ENCODE measurements at regions not wholly inside any gene's neighbourhood (a gene's known extent, or its start where the extent isn't known, plus 50 kb on each side); places are given as distances from the start of the nearest gene placed in this dataset.

- no peak for ATAC-seq (ENCODE audit: insufficient read depth, low FRiP score)
Measured at GRCh38 chr11:119828006-119828405, 99.0 kb upstream of the NECTIN1 start.

DNA sequence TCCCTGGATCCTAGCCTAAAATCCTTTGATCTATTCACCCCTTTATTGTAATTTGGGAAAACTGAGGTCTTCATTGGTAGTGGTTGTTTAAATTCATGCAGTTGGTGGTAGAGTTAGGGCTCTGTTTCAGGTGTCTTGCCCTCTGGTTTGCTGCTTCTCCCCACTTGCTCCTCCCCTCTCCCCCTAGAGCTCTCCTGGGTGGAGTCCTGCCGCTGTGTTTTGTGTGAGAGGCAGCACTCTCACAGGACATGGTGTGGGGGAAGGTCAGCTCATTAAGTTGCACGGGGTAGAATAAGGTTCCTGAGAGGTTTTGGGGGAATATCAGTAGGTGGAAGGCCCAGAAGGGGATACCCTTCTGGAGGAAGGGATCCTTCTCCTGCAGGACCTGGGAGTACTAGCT lies 98.1 kb upstream of the NECTIN1 start:
- Histone ChIP-seq H3K27me3 (ENCODE audit: control insufficient read depth in 3 of 3, insufficient read depth in 3 of 3, low read length in 2 of 3) (peaks cover 0 to 3% (median 3%) of the 10 kb centered on the region in 3 donors), H3K9ac (ENCODE audit: insufficient read depth in 1 of 2, low read length in 2 of 2) (no peak overlapping the region), H3K27ac (ENCODE audit: low read depth in 1 of 2, low read length in 1 of 2) (no peak overlapping the region), H3K36me3 (ENCODE audit: control insufficient read depth in 4 of 4, insufficient read depth in 4 of 4, low read length in 4 of 4) (no peaks in the 10 kb centered on the region), H3K4me3 (no peak overlapping the region), H3K9me3 (ENCODE audit: control insufficient read depth in 4 of 4, insufficient read depth in 3 of 4, low read length in 3 of 4) (peaks cover 0 to 12% (median 2%) of the 10 kb centered on the region in 4 donors), H3K4me1 (ENCODE audit: control insufficient read depth in 5 of 5, insufficient read depth in 5 of 5, low read length in 5 of 5) (no peaks in the 10 kb centered on the region)
- TF ChIP-seq, protein P1, sequence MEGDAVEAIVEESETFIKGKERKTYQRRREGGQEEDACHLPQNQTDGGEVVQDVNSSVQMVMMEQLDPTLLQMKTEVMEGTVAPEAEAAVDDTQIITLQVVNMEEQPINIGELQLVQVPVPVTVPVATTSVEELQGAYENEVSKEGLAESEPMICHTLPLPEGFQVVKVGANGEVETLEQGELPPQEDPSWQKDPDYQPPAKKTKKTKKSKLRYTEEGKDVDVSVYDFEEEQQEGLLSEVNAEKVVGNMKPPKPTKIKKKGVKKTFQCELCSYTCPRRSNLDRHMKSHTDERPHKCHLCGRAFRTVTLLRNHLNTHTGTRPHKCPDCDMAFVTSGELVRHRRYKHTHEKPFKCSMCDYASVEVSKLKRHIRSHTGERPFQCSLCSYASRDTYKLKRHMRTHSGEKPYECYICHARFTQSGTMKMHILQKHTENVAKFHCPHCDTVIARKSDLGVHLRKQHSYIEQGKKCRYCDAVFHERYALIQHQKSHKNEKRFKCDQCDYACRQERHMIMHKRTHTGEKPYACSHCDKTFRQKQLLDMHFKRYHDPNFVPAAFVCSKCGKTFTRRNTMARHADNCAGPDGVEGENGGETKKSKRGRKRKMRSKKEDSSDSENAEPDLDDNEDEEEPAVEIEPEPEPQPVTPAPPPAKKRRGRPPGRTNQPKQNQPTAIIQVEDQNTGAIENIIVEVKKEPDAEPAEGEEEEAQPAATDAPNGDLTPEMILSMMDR (IDR thresholded peaks at IDR 0.05; ENCODE audit: control extremely low read depth, extremely low read depth) = no peak
- no peak for ATAC-seq (ENCODE audit: insufficient read depth, low FRiP score)
- DNase-seq = no peak
- WGBS, 2 donors = 16 to 22% methylated on average over 2 of the region's 2 CpGs

More at GRCh38 chr11:119828006-119828405, 99.0 kb upstream of the NECTIN1 start:
- H3K4me1 ChIP-seq (ENCODE audit: control insufficient read depth in 5 of 5, insufficient read depth in 5 of 5, low read length in 5 of 5) = peaks cover 0 to 5% (median 0%) of the 10 kb centered on the region in 5 donors
- TF ChIP-seq, protein P1 (IDR thresholded peaks at IDR 0.05; ENCODE audit: control extremely low read depth, extremely low read depth) = no peak
- 78 to 83% methylated on average over 9 of the region's 9 CpGs for WGBS, 2 donors
- no peak overlapping the region for H3K4me3 ChIP-seq
- no peak for DNase-seq
- H3K27ac ChIP-seq (ENCODE audit: low read depth in 1 of 2, low read length in 1 of 2) = no peak overlapping the region
- H3K9me3 ChIP-seq (ENCODE audit: control insufficient read depth in 4 of 4, insufficient read depth in 3 of 4, low read length in 3 of 4) = peaks cover 0 to 10% (median 2%) of the 10 kb centered on the region in 4 donors
- H3K27me3 ChIP-seq (ENCODE audit: control insufficient read depth in 3 of 3, insufficient read depth in 3 of 3, low read length in 2 of 3) = peaks cover 0 to 3% (median 1%) of the 10 kb centered on the region in 3 donors
- no peak overlapping the region for H3K9ac ChIP-seq (ENCODE audit: insufficient read depth in 1 of 2, low read length in 2 of 2)
- no peaks in the 10 kb centered on the region for H3K36me3 ChIP-seq (ENCODE audit: control insufficient read depth in 4 of 4, insufficient read depth in 4 of 4, low read length in 4 of 4)

- Histone ChIP-seq H3K4me1 (ENCODE audit: control insufficient read depth in 5 of 5, insufficient read depth in 5 of 5, low read length in 5 of 5) (no peaks in the 10 kb centered on the region), H3K4me3 (no peak overlapping the region), H3K9me3 (ENCODE audit: control insufficient read depth in 4 of 4, insufficient read depth in 3 of 4, low read length in 3 of 4) (peaks cover 0 to 10% (median 2%) of the 10 kb centered on the region in 4 donors), H3K27me3 (ENCODE audit: control insufficient read depth in 3 of 3, insufficient read depth in 3 of 3, low read length in 2 of 3) (peaks cover 0 to 5% (median 3%) of the 10 kb centered on the region in 3 donors), H3K27ac (ENCODE audit: low read depth in 1 of 2, low read length in 1 of 2) (no peak overlapping the region), H3K9ac (ENCODE audit: insufficient read depth in 1 of 2, low read length in 2 of 2) (no peak overlapping the region), H3K36me3 (ENCODE audit: control insufficient read depth in 4 of 4, insufficient read depth in 4 of 4, low read length in 4 of 4) (no peaks in the 10 kb centered on the region)
- no peak for ATAC-seq (ENCODE audit: insufficient read depth, low FRiP score)
- TF ChIP-seq, protein P1 (IDR thresholded peaks at IDR 0.05; ENCODE audit: control extremely low read depth, extremely low read depth) = no peak
- DNase-seq = no peak
- 85 to 87% methylated on average over 15 of the region's 15 CpGs for WGBS, 2 donors
Measured at GRCh38 chr11:119823077-119823476, 94.1 kb upstream of the NECTIN1 start.

DNA sequence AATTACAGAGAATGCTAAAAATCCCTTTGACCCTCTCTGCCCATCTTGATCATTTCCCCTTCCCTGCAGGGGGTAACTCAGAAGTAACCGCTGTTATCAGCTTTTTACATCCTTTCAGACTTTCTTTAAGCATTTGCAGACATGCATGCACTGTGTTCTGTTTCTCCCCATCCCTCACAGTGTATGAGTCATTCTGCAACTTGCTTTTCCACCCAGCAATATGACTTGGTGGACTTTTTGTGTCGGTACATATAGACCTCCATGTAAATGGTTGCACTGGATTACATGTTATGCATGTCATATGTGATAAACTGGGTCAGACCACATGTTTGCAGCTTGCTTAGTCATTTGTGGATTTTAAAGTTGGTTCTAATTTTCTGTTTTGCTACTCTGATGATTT lies 87.7 kb upstream of the NECTIN1 start:
- H3K4me3 ChIP-seq = no peak overlapping the region
- H3K27ac ChIP-seq (ENCODE audit: low read depth in 1 of 2, low read length in 1 of 2) = no peak overlapping the region
- H3K9ac ChIP-seq (ENCODE audit: insufficient read depth in 1 of 2, low read length in 2 of 2) = no peak overlapping the region
- TF ChIP-seq, protein P1 (IDR thresholded peaks at IDR 0.05; ENCODE audit: control extremely low read depth, extremely low read depth) = no peak
- no peak for DNase-seq
- peaks cover 0 to 2% (median 0%) of the 10 kb centered on the region in 3 donors for H3K27me3 ChIP-seq (ENCODE audit: control insufficient read depth in 3 of 3, insufficient read depth in 3 of 3, low read length in 2 of 3)
- no peak for ATAC-seq (ENCODE audit: insufficient read depth, low FRiP score)
- H3K36me3 ChIP-seq (ENCODE audit: control insufficient read depth in 4 of 4, insufficient read depth in 4 of 4, low read length in 4 of 4) = no peaks in the 10 kb centered on the region
- WGBS, 2 donors = 56 to 68% methylated on average over 2 of the region's 2 CpGs
- H3K4me1 ChIP-seq (ENCODE audit: control insufficient read depth in 5 of 5, insufficient read depth in 5 of 5, low read length in 5 of 5) = no peaks in the 10 kb centered on the region
- H3K9me3 ChIP-seq (ENCODE audit: control insufficient read depth in 4 of 4, insufficient read depth in 3 of 4, low read length in 3 of 4) = peaks cover 0 to 6% (median 0%) of the 10 kb centered on the region in 4 donors

Measured in lung (tissue), 11 donors.